SJCRH30 (cell line): ENCODE measurements at regions not wholly inside any gene's neighbourhood (a gene's known extent, or its start where the extent isn't known, plus 50 kb on each side); places are given as distances from the start of the nearest gene placed in this dataset.

Source experiments
- DNase-seq, 2 experiments: peaks; one replicate each; pipeline ENCODE4 v3.0.0-alpha.2; 2015 to 2020
- H3K27ac ChIP-seq: fragments of 250-450 bp; sonication (Bioruptor Pico); 2 replicates; pipeline ENCODE4 v1.5.1; 2020; ENCODE audit warnings: mild to moderate bottlenecking, moderate library complexity
- H3K27me3 ChIP-seq: fragments of 250-450 bp; sonication (Bioruptor Pico); 2 replicates; pipeline ENCODE4 v1.5.1; 2020; ENCODE audit warnings: mild to moderate bottlenecking, moderate library complexity
- H3K36me3 ChIP-seq: fragments of 250-450 bp; sonication (Bioruptor Pico); 2 replicates; pipeline ENCODE4 v1.5.1; 2020; ENCODE audit warnings: mild to moderate bottlenecking, moderate library complexity
- H3K4me1 ChIP-seq: fragments of 250-450 bp; sonication (Bioruptor Pico); 2 replicates; pipeline ENCODE4 v1.5.1; 2020; ENCODE audit warnings: mild to moderate bottlenecking, moderate library complexity
- H3K4me3 ChIP-seq: fragments of 250-450 bp; sonication (Bioruptor Pico); 2 replicates; pipeline ENCODE4 v1.5.1; 2020; ENCODE audit warnings: mild to moderate bottlenecking, moderate library complexity
- H3K9me3 ChIP-seq: fragments of 250-450 bp; sonication (Bioruptor Pico); replicated peaks from 2 replicates; pipeline ENCODE4 v1.5.1; 2020; ENCODE audit warnings: mild to moderate bottlenecking, moderate library complexity

DNA sequence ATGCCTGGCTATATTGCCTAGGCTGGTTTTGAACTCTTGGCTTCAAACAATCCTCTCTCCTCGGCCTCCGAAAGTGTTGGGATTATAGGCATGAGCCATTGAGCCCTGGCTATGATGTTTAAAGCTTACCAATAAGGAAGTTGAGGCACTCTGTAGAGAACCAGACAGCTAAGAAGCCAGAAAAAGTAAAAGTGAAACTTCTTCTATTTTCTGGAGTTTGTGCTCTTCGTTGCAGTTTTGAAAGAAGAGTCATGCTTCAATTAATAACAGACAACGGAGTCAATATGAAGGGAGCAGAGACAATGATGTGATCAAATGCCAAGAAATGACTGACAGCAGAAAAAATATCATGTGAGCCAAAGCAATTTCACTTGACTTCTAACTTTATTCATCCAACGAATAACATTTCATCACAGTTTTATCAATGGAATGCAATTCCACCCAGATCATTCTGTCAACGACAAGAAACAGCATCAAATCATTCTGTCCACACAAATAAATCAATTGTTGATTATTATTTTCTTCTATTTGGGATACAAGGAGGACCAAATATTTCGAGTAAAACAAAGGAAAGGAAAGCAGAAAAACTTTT lies 175.5 kb upstream of the CELF4 start:
- no peaks in the 10 kb centered on the region for H3K36me3 ChIP-seq
- H3K27ac ChIP-seq, result no peak overlapping the region
- H3K4me1 ChIP-seq, result no peaks in the 10 kb centered on the region
- no peaks in the 10 kb centered on the region for H3K27me3 ChIP-seq
- no peak overlapping the region for H3K4me3 ChIP-seq
- H3K9me3 ChIP-seq, result no peaks in the 10 kb centered on the region
- no peak for DNase-seq

DNA sequence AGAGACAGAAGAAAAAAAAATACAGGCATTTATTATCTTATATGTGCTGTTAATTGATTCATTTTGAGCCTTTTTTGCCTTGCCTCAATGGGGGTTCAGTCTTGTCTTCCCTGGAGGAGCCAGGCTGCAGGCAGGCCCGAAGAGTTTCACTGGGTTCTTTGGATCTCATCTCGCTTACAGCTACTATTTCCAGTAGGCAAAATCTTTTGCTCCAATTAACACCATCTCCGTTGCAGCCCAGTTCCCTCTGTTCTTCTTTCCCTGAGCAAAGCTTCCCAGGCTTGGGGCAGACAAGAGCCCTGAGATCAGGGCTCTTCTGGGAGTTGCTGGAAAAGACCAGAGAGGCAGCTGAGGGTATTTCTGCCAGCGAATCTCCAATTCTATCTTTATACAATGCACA lies 168.8 kb upstream of the CELF4 start:
- no peak for DNase-seq

DNA sequence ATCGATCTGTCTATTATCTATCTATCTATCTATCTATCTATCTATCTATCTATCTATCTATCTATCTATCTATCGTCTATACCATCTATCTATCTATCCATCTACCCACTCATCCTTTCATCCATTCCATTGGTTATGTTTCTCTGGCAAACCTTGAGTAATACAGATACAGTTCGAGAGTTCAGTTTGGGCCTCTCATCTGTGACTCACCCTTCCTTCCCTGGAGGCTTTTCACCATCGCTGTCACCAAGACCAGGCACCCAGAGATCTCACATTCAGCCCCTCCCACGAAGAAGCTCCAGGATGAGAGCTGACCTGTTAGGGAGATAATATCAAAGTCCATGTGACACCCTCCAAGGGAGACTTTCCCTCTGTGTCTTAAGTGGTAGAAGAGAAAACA lies 164.1 kb upstream of the CELF4 start:
- no peaks in the 10 kb centered on the region for H3K4me1 ChIP-seq
- no peaks in the 10 kb centered on the region for H3K36me3 ChIP-seq

More for the DNA sequence above, 168.8 kb upstream of the CELF4 start:
- H3K27me3 ChIP-seq, result no peaks in the 10 kb centered on the region
- H3K36me3 ChIP-seq, result no peaks in the 10 kb centered on the region
- no peak overlapping the region for H3K27ac ChIP-seq
- H3K4me1 ChIP-seq, result no peaks in the 10 kb centered on the region
- H3K4me3 ChIP-seq, result no peak overlapping the region
- H3K9me3 ChIP-seq, result no peaks in the 10 kb centered on the region

DNA sequence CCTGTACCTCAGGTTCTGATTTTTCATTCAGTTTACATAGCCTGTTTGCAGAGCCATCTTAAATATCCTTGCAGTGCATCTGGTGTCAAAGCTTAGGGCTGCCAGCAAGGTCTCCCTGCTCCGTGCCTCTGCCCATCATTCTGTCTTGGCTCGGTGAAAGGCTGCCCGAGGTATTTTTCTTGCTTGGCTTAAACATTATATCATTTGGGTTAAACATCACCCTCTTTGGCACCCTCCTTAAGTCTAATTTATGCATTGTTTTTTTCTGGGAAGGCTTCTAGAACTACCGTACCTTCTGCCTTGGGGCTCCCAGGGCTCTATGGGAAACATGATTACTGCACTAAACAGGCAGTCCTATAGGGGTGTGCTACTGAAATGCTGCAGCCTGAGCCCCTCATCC lies 158.6 kb upstream of the CELF4 start:
- Histone ChIP-seq H3K27ac (no peak overlapping the region), H3K9me3 (no peaks in the 10 kb centered on the region), H3K36me3 (no peaks in the 10 kb centered on the region), H3K27me3 (no peaks in the 10 kb centered on the region), H3K4me1 (no peaks in the 10 kb centered on the region), H3K4me3 (no peak overlapping the region)
- no peak for DNase-seq

More for the DNA sequence above, 164.1 kb upstream of the CELF4 start:
- Histone ChIP-seq H3K27ac (no peak overlapping the region), H3K4me3 (no peak overlapping the region), H3K27me3 (no peaks in the 10 kb centered on the region), H3K9me3 (no peaks in the 10 kb centered on the region)
- DNase-seq, result no peak

DNA sequence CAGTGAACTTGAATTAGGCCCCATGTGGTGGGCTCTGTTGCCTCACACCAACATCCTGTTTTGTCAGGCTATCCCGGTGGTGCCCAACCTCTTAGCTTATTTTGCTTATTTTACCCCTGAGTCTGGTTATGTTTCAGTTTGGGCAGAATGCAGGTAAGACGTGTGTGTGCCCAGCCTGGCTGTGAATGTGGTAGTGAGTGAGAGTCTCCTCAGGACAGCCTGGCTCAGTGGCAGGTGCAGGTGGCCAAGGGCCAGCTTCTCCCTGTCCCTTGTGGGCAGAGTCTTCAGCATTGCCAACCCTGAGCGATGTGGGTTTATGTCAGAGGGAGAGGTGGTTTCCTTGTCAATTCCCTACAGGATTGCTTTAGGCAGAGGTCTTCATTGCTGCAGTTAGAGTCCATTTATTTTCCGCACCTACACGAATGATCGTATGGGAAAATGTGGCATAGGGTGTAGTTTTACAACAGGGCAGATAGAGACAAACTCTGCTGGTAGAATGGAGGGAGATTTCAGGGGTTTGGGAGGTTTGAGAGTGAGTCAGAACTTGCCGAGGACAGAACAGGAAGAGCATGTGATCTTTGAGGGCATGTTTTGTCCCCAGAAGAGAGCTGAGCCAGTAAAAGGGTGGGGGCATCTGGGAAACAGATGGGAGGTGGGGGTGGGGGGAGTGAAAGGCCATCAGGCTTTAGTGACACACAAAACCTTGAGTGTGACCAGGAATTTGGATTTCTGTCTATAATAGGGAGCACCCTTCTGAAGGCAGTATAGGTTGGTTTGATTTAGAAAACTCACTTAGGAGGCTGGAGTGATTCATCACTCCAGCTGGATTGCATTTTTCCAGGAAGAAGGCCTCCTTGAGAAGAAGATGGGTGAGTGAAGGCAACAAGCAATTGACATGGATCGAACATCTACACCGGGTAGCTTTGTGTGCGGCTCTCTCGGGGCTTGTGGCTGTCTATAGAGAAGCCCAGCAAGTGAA lies 156.2 kb upstream of the CELF4 start:
- Histone ChIP-seq H3K9me3 (no peaks in the 10 kb centered on the region), H3K27ac (no peak overlapping the region), H3K4me1 (no peaks in the 10 kb centered on the region), H3K4me3 (no peak overlapping the region), H3K36me3 (no peaks in the 10 kb centered on the region), H3K27me3 (no peaks in the 10 kb centered on the region)
- no peak for DNase-seq

DNA sequence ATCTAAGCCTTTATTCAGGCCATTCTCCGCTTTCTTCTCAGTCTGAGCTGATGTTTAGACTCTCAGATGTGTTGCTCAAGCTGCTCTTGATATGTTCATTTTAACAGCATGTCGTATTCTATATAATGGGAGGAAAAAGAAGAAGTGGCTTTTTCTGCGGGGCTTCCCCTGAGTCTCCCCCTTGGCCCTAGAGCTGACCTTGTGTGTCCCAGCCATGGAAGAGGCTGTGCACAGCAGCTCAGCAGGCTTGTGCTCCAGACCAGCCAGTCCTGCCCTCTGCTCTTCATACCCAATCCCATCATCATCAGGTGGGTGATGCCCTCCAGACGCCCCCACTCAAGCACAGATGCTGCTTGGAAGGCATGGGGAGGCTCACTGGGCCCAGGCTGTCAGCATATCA lies 155.1 kb upstream of the CELF4 start:
- no peak for DNase-seq
- Histone ChIP-seq H3K36me3 (no peaks in the 10 kb centered on the region), H3K4me1 (no peaks in the 10 kb centered on the region), H3K9me3 (no peaks in the 10 kb centered on the region), H3K4me3 (no peak overlapping the region), H3K27ac (no peak overlapping the region), H3K27me3 (no peaks in the 10 kb centered on the region)

DNA sequence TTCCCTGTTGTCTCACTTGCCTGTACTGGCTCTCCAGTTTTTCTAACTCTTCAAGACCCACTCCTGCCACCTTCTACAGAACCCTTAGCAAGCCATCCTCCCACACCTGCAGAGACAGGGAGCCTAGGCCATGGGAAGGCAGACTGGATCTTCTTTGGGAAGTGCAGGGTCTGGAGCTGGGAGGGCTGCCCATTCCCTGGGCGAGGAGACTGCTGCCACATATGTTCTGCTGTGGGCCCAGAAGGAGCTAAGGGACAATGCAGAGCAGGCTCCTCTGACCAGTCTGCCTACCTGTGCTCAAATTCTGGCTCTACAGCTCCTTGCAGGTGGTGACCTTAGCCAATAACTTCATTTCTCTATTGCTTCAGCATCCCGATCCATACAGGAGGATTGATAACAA lies 152.1 kb upstream of the CELF4 start:
- no peaks in the 10 kb centered on the region for H3K27me3 ChIP-seq
- H3K36me3 ChIP-seq, result no peaks in the 10 kb centered on the region
- H3K4me1 ChIP-seq, result no peaks in the 10 kb centered on the region
- H3K27ac ChIP-seq, result no peak overlapping the region
- H3K4me3 ChIP-seq, result no peak overlapping the region
- H3K9me3 ChIP-seq, result no peaks in the 10 kb centered on the region
- DNase-seq, result no peak

DNA sequence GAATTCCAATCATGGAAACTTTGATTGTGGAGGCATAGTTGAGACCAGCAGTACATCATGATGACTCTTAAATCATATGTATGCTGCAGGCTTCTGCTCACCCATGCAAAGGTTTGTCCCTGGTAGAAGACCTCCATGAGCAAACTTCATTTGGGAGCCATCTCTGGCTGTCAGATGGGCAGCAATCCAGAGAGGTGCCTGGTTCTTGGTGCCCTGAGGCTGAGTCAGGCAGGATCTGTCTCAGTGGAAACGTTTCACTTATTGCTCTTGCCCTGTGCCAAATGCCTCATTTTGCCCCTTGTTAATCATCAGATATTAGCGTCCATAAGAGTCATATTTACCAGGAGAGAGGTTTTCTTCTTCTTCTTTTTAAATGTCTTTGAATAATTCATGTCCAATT lies 151.5 kb upstream of the CELF4 start:
- no peak for DNase-seq
- Histone ChIP-seq H3K27me3 (no peaks in the 10 kb centered on the region), H3K4me3 (no peak overlapping the region), H3K27ac (no peak overlapping the region), H3K36me3 (no peaks in the 10 kb centered on the region), H3K9me3 (no peaks in the 10 kb centered on the region), H3K4me1 (no peaks in the 10 kb centered on the region)

DNA sequence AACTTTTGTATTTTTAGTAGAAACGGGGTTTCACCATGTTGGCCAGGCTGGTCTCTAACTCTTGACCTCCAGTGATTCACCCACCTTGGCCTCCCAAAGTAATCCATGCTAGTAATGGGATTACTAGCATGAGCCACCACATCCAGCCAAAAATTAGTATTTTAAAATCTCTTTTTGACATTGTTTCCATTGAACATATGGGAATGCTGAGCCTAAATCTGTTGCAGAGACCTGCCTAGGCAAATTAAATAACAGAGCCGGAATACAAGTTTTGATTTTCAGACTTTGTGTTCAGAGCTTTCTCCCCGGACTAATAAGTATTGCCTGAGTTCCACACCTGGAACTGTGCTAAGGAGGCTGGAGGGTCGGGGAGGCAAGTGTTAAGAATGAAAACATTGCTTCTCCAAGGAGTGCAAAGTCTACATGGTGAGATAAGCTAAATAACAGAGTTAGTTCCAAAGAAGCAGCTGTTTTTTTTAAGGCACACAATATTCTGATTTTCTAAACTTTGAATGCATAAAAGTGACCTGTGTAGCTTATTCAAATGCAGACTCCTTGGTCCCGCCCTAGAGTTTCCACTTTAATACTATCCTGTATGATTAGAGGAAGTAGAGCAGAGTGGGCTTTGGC lies 150.6 kb upstream of the CELF4 start:
- H3K27ac ChIP-seq, result no peak overlapping the region
- H3K36me3 ChIP-seq, result no peaks in the 10 kb centered on the region
- H3K27me3 ChIP-seq, result no peaks in the 10 kb centered on the region
- no peaks in the 10 kb centered on the region for H3K9me3 ChIP-seq
- no peak for DNase-seq
- no peaks in the 10 kb centered on the region for H3K4me1 ChIP-seq
- H3K4me3 ChIP-seq, result no peak overlapping the region

DNA sequence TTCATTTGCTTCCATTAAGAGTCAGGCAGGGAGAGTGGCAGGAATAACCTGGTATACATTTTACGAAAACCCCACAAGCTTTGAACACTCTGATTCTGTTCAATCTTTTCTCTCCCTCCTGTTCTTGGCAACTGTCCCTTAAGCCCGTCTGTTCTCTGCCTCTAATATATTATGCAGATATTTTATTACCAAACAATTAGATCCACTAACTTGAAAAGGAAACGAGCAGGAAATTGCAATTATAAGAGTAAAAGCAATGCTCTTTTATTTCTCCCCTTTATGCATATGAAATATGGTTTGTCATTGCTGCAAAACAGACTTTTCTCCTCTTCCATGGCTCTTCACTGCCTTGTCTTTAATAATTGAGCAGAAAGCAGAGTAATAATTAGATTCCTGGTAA lies 149.1 kb upstream of the CELF4 start:
- Histone ChIP-seq H3K27me3 (no peaks in the 10 kb centered on the region), H3K4me1 (no peaks in the 10 kb centered on the region), H3K27ac (no peak overlapping the region), H3K4me3 (no peak overlapping the region), H3K36me3 (no peaks in the 10 kb centered on the region), H3K9me3 (no peaks in the 10 kb centered on the region)
- DNase-seq, result no peak

DNA sequence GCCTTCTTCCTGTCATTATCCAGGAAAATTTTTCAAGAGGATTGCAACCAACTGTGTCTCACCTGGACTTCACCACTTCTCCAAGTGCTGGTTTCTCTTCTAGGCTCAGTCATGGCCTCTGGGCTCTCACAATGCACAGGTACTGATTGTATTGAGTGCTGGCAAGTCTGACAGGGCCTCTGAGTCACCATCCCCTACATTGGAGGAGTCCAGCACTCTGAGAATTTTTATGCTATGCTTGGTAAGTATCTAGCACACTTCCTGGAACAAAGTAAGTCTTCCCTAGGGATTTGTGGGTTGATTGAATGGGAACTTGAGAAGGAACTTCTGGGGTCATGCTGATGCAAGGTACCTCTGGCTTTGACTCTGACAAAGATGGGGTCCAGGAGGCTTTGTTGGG lies 147.2 kb upstream of the CELF4 start:
- DNase-seq, result no peak
- Histone ChIP-seq H3K27me3 (no peaks in the 10 kb centered on the region), H3K4me1 (no peaks in the 10 kb centered on the region), H3K36me3 (no peaks in the 10 kb centered on the region), H3K9me3 (no peaks in the 10 kb centered on the region), H3K27ac (no peak overlapping the region), H3K4me3 (no peak overlapping the region)

DNA sequence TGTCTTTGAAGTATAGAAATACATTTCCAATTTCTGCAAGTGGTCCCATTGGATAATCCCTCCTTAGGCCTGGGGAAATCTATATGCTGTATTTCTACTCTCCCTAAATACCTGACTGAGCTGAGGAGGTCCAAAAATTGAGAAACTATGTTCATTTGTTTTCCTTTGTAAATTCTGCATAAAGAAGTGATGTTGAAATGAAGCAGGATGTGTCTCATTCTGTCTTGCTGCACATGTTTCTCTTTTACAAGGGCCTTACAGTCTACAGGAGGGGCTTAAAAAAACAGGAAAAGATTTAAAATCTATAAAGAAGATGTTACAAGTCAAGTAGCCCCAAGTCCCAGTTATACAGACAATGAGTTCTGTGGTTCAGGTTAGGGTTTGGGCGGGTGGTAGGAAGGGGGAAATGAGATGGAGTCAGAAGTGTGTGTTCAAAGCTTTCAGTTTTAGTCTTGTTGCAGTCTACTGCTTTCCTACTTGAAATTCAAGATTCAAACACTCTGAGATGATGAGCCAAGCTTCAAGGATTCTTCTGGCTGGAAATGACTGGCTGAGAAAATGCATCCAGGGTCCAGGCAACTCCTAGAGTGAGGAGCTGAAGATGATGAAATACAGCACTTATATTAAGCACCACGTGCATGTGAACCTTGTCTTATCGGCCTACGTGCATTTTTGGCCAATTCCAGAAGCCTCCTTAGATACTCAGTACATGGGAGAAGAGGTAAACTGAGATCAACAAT lies 146.3 kb upstream of the CELF4 start:
- H3K27ac ChIP-seq, result no peak overlapping the region
- H3K4me3 ChIP-seq, result no peak overlapping the region
- H3K36me3 ChIP-seq, result no peaks in the 10 kb centered on the region
- DNase-seq, result no peak
- H3K9me3 ChIP-seq, result no peaks in the 10 kb centered on the region
- H3K4me1 ChIP-seq, result no peaks in the 10 kb centered on the region
- no peaks in the 10 kb centered on the region for H3K27me3 ChIP-seq

DNA sequence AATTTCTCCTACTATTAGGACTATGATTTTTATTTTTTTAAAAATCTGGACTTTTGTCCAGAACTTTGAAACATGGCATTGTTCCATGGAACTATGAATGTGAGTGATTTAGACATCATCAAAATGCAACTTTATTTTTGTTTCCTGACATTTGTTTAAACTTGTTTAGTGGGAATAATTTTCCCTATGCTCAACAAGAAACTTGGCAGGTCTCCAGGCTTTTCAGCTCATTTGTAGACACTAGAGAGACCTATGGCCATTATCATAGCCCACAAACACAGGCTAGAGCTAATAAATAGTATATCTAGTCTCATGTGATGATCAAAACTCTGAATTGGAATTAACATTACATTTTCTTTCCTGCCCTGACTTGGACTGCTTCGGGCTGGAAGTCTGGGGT lies 145.1 kb upstream of the CELF4 start:
- no peaks in the 10 kb centered on the region for H3K27me3 ChIP-seq
- no peak for DNase-seq
- no peaks in the 10 kb centered on the region for H3K36me3 ChIP-seq
- no peaks in the 10 kb centered on the region for H3K4me1 ChIP-seq
- H3K4me3 ChIP-seq, result no peak overlapping the region
- no peaks in the 10 kb centered on the region for H3K9me3 ChIP-seq
- no peak overlapping the region for H3K27ac ChIP-seq

DNA sequence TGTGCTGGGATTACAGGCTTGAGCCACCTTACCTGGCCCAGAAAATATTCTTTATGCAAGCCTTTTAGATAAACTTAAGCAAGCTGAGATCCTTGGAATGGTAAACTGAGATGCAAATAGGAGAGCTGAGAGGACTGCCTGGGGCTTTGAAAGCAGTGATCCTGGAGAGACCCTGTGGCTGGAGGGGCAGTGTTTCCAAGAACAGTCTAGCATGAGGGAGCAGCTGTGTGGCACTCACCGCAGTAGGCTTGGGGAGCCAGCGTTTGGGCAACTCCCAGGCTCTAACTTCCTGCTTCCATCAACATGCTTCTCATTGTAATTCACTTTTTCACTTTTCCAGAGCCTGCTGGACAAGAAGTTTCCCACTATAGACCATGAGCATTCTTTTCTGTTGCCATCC lies 144.1 kb upstream of the CELF4 start:
- no peaks in the 10 kb centered on the region for H3K9me3 ChIP-seq

DNA sequence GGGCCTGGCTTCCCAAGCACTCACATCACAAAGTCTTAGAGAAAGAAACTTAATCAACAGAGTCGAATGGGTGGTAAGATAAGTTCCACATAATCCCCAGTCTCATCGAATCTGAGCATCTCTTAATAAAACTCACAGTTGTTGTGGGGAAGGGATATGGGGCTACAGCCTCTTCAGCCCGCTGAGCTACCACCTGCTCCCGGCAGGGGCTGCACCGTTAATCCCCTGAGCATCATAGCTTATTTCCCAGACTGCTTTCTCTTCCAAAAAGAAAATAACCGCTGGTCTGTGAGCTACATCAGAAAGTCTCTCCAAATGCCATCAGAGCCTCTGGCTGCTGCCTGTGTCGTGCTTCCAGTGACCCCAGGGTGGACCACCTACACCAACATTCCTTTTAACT lies 139.4 kb upstream of the CELF4 start:
- DNase-seq, result no peak
- H3K4me3 ChIP-seq, result no peak overlapping the region
- H3K9me3 ChIP-seq, result no peaks in the 10 kb centered on the region
- H3K4me1 ChIP-seq, result no peaks in the 10 kb centered on the region
- H3K36me3 ChIP-seq, result no peaks in the 10 kb centered on the region
- H3K27me3 ChIP-seq, result no peaks in the 10 kb centered on the region
- no peak overlapping the region for H3K27ac ChIP-seq

More for the DNA sequence above, 144.1 kb upstream of the CELF4 start:
- DNase-seq, result no peak
- Histone ChIP-seq H3K36me3 (no peaks in the 10 kb centered on the region), H3K27me3 (no peaks in the 10 kb centered on the region), H3K27ac (no peak overlapping the region), H3K4me1 (no peaks in the 10 kb centered on the region), H3K4me3 (no peak overlapping the region)
